GM13977 (cell line): ENCODE measurements at regions not wholly inside any gene's neighbourhood (a gene's known extent, or its start where the extent isn't known, plus 50 kb on each side); places are given as distances from the start of the nearest gene placed in this dataset.
A peak's percentile ranks its signal among the peaks of the same experiment; 100 is the strongest.

Source experiments
- DNase-seq: peaks from one replicate; pipeline ENCODE4 v3.0.0; 2012; ENCODE audit warnings: low spot score
- CTCF ChIP-seq: IDR thresholded peaks from 2 replicates; pipeline ENCODE4 v1.5.1; 2012; ENCODE audit warnings: mild to moderate bottlenecking, control low read depth; ENCODE audit not compliant: insufficient read depth; ENCODE audit errors: extremely low read depth, missing control alignments
- in situ Hi-C: fragments of 300-500 bp; cut with MboI; formaldehyde crosslinking; loops from one replicate; pipeline ENCODE4 v1.12.0; 2022; ENCODE audit warnings: low sequenced_read_pairs, low pct_unique_long_range_greater_than_20kb, mixed read lengths, inconsistent platforms; ENCODE audit not compliant: unreplicated experiment

GRCh38 chr3:161555320-161555719 is 58.7 kb downstream of the OTOL1 start:
- DNase-seq = no peak
- in situ Hi-C loops = no loop called here
- TF ChIP-seq CTCF = no peak

- in situ Hi-C loops = no loop called here
- no peak for TF ChIP-seq CTCF
- DNase-seq = no peak
These were observed 59.9 kb downstream of the OTOL1 start for GRCh38 chr3:161556533-161556932.

GRCh38 chr3:161556941-161557340 is 60.3 kb downstream of the OTOL1 start:
- no peak for TF ChIP-seq CTCF
- in situ Hi-C loops = no loop called here
- DNase-seq = no peak

- DNase-seq = no peak
- in situ Hi-C loops = no loop called here
- no peak for TF ChIP-seq CTCF
These were observed 61.0 kb downstream of the OTOL1 start for GRCh38 chr3:161557445-161558150.

- in situ Hi-C loops = no loop called here
- no peak for TF ChIP-seq CTCF
These were observed 61.6 kb downstream of the OTOL1 start for GRCh38 chr3:161558236-161558635.

GRCh38 chr3:161559177-161559998 is 62.8 kb downstream of the OTOL1 start:
- peak; percentile 6 for DNase-seq
- peak; percentile 69 for TF ChIP-seq CTCF
- in situ Hi-C loops = no loop called here

More at GRCh38 chr3:161558236-161558635, 61.6 kb downstream of the OTOL1 start:
- no peak for DNase-seq
